ENCODE measurements at regions not wholly inside any gene's neighbourhood (a gene's known extent, or its start where the extent isn't known, plus 50 kb on each side); places are given as distances from the start of the nearest gene placed in this dataset.

- TF ChIP-seq CTCF (conservative IDR thresholded peaks at IDR 0.05) (no peak), ZFX (IDR thresholded peaks at IDR 0.05) (no peak)
Observed at GRCh38 chr1:115466433-115466832, 128.4 kb upstream of the NGF start.

All from C4-2B (cell line).